Stimulated activated CD4-positive, alpha-beta T cell treated with anti-CD3 and anti-CD28 coated beads, Interleukin-12 subunit alpha, Interleukin-12 subunit beta, amount 100 ng/mL, for 24 hours (primary cell): ENCODE measurements at regions not wholly inside any gene's neighbourhood (a gene's known extent, or its start where the extent isn't known, plus 50 kb on each side); places are given as distances from the start of the nearest gene placed in this dataset.
"Not testable (repeated sequence)": the region's sequence is repeated elsewhere in the genome, so short reads cannot be mapped to it uniquely, and the experiment has no call there.

Experiments used
- DNase-seq, 2 experiments: peaks; one replicate each; pipeline ENCODE4 v3.0.0-alpha.2; 2020; ENCODE audit warnings: low read depth in 2 of 2

DNA sequence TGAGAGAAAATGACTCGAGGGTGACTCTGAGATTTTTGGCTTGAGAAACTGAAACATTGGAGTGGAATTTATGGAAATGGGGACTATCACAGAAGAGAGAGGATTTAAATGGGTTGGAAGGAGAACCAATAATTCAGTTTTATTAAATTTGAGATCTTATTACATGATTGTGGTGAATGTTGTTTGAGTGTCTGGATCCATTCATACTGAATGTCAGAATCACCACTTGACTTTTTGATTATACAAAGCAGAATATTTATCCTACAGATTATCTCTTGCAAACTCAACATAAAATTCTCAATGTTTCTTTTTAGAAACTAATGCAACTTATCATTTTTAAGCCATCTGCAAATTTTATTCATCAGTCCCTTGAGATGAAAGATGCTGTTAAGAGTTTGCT is 332.8 kb downstream of the CNTN3 start:
- no peak for DNase-seq

DNA sequence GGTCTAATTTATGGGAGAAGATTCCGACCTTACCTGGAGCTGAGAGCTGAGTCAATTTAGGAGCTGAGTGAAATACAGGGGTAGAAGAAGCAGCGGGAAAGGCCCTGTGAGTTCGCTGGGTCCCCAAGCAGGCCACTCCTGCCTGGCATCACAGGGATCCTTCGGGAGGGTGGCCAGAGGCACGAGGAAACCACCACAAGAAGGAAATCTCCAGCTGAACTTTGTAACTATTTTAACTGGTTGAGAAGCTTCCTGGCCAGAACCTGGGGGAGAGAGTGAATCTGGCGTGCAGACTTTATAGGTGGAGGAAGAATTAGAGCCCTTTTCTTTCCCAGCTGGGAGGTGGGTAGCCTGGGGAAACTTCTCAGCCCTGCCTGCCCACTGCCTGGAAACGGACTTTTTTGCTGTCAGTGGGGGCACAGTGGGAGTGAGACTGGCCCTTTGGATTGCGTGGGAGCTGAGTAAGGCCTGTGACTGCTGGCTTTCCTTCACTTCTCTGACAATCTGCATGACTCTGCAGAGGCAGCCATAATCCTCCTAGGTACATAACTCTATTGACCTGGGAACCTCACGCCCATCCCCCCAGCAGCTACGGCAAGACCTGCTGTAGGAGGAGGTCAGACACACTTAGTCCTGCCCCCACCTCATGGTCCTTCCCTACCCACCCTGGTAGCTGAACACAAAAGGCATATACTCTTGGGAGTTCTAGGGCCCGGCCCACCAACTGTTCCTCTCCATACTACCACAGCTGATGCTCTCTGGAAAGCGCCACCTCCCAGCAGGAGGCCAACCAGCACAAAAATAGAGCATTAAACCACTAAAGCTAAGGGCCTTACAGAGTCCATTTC is 340.7 kb downstream of the CNTN3 start:
- DNase-seq: no peak

DNA sequence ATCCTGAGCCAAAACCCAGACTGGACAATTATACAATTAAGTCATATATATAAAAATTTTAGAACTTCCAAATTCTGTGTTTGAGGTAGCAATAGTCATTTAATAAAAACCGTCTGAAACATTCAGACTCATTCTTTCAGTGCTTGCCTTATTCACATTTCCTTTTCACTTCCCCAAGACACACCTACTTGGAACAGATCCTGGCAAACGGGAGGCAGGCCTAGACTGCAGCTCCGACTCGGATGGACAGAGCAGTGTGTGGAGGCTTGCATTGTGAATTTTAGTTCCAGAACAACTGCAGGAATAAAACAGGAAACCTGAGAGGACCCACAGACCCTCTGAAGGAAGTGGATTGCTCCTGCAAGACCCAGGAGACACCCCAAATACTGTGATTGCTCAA is 341.4 kb downstream of the CNTN3 start:
- DNase-seq: no peak

DNA sequence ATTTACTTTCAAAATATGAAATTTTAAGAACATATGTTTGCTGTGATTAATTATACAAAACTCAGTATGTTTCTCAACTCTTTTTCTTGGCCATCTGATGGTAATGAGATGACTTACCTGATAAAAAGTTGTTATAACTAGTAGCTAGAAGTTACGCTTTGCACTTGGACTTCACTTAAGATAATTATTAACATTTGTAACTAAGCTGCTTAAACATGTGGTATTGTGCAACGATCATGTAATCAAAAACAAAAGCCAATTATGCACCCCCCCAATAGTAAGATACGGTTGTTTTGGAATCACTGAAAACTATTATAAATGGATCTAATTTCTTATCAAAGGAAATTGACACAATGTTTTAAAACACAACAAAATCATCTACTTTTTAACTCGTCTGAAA is 342.9 kb downstream of the CNTN3 start:
- DNase-seq: no peak

DNA sequence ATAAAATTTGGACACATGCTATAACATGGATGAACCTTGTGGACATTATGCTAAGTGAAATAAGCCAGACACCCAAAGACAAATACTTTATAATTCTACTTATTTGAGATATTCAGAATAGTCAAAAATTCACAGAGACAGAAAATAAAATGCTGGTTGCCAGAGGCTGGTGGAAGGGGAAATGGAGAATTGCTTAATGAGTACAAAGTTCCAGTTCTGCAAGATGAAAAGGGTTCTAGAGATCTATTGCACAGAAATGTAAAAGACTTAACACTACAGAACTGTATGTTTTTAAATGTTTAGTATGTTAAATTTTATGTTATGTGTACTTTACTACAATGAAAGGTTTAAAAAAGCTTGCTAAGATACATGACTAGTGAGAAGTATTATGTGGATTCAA is 344.8 kb downstream of the CNTN3 start:
- no peak for DNase-seq

DNA sequence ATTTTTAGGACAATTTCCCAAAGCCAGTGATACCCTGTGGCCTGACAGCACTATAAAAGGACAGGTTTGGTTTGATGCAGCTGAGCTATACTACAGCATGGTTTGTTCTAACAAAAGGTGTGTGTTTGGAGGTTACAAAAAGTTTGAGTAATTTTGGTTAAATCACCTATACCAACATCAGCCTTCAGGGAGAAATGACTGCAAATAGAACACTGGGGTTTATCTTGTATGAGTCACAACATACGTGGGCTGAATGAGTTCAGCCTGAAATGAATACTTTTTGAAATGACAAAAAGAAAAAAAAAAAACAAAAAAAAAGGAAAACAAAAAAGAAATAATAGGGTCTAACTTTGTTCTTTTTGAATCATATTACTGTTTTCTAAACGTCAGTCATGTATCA is 345.7 kb downstream of the CNTN3 start:
- no peak for DNase-seq

DNA sequence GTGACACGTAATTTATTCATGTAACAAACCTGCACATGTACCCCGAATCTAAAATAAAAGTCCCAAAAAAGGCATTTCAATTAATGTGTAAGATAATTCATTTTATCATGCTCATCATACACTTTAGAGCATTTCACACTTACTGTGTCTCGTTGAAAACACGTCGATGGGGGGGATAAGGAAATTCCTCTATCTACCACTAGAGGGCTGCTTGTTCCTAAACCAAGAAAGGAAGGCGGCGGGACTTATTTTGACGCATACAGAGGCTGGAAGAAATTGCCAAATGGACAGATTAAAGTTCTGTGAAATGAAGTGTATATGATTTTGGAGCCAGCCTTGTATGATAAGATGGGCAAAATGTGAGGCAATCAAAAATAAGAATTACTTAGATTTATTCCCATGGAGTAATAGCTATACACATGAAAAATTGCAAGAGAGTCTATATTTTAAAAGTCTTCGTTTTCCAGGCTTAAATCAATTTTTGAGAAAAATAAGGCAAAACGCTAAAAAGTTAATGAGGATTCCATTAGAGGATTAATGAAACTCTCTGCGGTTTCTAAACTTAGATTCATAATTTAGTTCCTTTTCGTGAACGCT is 346.8 kb downstream of the CNTN3 start:
- DNase-seq: peak in 1 of 2 experiments; percentile 2

DNA sequence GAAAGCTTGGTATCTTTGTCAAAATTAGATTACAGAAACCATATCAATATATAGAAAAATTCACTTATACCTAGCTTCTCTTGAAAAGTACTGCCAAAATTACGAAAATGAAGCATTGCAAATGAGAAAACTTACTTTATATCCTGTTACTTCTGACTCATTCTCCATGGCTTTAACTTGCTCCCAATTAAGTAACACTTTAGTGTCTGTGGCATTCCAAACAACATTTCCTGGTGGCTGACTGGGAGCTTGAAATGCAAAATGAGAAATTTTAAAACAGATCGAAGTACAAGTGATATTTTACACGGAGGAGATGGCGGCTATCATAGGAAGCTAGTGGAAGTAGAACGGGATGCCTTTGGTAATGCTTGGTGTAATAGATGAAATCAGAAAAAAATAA is 347.3 kb downstream of the CNTN3 start:
- no peak for DNase-seq

DNA sequence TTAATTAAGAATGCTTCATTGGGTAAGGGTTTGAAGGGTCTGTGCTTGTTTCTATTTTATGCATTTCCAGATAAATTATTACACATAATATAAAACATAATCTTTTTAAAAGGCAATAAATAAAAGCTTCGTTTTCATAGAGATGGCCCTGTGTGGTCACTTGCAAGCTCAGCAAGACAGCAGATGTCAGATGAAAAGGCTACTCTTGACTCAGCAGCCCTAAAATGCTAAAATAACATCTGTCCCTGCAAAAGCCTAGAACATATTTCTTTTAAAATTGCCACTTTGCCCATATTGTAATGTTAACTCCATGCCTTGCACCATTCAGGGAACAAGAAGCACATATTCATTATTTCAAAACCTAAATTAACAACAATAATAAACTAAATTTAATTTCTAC is 349.4 kb downstream of the CNTN3 start:
- DNase-seq: no peak

DNA sequence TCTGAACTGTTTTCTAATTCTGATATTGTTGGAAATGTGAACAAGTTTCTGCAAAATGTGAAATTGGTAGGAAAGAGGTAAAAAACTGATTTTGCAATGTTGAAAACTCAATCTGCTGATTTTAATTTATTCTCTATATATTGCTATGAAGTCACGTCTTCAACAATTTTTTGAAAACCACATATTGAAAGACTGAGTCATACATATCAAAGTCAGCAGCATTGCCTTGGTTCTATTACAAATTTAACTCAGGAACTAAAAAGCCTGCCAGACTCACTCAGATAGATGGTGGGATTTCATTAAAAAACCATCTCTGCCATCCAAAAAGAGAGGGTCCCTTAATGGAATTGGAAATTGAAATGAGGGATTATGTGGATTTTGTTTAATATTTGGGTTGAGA is 351.4 kb downstream of the CNTN3 start:
- no peak for DNase-seq

DNA sequence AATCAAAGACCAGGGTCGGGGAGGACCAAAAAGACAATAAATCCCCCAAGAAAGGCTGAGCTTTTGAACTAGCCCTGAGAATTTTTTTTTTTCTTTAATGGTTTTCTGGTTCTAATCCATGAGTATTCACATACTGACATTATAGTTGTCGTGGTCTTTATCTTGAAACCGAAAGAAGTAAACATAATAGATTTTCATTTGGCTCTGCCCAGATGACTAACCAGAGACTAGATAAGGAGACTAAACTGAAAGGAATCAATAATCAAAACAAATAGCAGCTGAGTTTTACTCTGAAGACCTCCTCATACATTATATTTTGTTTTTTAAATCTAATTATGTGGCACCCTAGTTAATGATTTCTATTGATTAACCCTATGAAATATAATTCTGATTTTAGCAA is 381.4 kb downstream of the CNTN3 start:
- no peak for DNase-seq

DNA sequence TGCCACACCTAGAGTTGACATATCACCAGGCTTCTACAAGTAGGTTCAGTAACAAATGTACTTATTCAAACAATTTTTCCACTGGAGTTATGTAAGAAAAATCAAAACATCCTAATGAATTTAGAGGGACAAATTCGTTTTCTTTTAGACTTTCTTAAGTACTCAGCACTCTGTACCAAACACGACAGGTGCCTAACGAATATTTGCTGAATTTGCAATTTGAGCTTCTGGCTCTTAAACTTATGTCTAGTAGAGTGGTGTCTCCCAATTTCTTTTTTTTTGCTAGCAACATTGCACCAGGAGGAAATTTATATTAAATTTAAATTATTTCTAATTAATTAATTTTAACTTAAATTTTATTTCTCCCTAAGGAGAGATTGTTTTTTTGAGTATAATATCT is 397.0 kb downstream of the CNTN3 start:
- no peak for DNase-seq

DNA sequence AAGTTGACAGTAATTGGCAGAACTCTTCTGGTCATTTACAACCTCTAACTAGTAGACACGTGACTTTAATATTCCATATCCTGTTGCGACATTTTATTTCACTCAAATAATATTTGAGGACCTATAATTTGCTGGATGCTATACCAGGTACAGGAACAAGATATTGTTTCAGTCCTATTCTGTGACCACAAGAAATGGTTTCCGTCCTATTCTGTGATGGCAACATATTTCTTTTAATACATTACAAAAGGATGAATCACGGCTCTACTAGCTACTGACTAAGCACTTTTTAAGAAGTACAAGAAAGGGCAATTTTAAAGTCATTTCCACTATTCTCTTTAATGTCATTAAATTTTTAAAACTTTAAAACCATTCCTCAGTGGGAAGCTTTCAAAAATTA is 400.2 kb downstream of the CNTN3 start:
- no peak for DNase-seq

DNA sequence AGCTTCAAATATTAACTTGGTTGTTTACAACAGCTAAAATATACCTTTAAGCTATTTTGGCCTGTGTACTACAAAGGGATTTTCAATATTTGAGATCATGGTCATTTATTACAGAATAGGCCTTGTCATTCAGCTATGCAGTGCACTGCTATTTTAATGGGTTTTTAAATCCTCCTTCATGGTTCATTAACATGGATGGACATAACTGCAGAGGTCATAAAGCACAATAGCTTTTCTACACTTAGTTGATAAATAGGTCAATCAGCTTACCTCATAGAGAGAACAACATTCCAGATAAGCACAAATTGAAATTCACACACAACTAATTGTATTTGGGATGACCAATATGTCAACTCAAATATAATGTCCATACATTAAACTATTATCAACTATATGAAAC is 403.7 kb downstream of the CNTN3 start:
- DNase-seq: no peak

DNA sequence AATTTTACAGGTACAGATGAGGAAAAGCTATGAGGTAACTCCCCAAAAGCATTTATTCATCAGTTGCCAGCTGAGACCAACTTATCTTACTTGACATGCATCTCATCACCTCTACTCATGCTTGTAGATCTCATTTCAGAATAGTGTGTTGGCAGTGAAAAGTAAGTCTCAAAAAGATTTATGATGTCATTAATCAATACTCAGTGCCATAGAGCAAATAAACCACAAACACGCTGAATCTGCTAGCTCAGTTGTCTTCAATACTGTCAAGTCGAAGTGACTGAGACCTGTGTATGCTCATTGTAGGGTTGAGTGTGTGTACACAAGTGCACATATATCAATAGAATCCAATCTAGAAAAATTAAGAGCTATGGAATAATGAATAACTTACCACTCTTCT is 413.5 kb downstream of the CNTN3 start:
- DNase-seq: no peak

DNA sequence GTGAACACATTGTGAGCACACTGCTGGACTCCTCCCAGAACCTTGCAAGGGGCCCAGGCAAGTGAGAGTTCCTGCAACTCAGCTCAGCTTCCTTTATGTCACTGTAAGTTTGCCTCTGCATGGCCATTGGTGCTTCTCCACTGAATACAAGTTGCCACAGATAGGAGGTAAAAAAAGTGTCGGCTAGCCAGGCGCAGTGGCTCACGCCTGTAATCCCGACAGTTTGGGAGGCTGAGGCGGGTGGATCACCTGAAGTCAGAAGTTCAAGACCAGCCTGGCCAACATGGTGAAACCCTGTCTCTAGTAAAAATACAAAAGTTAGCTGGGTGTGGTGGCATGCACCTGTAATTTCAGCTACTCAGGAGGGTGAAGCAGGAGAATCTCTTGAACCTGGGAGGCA is 435.8 kb downstream of the CNTN3 start:
- DNase-seq: not testable (repeated sequence)

DNA sequence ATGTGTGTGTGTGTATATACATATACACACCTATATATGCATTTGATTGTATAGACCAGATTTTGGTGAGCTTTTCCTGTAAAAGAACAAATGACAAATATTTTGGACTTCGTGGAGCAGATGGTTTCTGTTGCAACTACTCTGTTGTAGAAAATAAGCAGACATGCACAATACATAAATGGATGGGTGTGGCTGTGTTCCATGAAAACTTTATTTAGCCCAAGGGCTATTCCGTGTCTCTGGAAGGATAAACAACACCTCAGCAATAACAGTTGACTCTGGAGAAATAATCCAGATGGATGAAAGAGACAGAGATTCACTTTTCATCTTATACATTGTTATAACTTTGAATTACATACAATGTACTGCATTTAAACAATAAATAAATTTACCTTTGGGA is 441.4 kb downstream of the CNTN3 start:
- no peak for DNase-seq

DNA sequence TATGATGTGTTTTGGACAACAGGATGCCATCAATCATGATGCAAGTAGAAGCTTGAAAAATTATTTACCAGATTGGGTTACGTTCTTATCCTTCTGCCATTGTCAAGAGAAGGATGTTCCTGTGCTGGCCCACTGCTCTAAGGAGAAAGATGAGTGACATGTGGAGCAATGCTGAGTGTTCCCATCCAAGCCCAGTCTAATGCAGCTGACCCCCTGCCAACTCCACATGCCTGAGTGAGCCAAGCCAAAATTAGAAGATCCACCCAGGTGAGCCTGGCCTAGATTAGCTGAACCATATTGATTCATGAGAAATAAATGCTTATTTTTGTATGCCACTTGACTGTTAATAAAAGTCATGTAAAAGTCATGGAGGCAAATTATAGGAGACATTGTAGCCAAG is 446.5 kb downstream of the CNTN3 start:
- DNase-seq: no peak

DNA sequence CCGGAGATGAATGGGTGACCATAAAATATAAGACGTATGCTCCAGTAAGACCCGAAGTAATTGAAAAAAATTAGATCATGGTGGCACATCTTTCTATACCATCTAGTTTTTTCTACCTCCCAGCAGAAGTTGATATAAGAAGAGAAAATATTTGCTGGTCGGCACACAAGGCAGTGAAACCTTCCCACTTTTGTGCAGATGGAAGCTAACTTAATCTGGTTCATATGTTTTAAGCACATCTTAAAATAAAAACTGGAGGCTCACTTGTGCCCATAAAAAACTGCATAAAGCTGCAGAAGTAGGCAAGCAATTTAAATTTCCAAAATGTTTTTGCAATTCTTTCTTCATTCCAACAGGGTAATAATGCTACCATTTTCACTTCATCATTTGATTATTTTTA is 449.2 kb downstream of the CNTN3 start:
- DNase-seq: no peak

DNA sequence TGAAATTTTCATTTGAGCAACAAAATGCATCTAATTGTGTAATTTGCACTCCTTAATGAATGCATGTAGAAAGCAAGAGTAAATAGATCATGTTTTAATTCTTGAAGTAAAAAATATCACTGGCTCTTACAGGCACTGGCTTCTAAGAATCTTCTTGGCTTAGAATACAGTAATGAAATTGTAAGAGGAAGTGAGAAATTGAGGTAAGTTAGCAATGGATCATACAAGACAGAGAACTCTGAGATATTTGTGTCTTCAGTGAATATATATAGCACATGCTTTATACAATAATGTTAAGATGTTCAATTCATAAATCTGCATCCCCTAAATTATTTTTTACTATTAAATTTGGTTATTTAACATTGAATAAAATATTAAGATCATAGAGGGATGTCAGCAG is 465.0 kb downstream of the CNTN3 start:
- DNase-seq: no peak

DNA sequence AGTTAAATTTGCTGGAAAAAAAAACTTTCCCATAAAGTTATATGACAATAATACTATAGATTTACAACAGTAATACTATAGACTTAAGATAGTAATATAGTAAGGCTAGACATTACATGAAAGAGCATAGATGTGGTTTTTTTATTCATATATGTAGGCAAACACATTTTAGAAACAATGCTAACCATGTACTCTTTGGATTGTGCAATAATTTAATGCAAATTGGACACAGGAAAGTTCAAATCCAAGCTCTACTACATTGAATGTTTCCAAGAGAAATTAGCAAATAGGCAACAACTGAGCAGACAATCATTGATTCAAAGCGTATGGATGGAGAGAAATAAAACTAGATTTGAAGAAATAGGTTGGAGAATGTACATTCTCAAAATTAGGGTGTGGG is 469.2 kb downstream of the CNTN3 start:
- no peak for DNase-seq

DNA sequence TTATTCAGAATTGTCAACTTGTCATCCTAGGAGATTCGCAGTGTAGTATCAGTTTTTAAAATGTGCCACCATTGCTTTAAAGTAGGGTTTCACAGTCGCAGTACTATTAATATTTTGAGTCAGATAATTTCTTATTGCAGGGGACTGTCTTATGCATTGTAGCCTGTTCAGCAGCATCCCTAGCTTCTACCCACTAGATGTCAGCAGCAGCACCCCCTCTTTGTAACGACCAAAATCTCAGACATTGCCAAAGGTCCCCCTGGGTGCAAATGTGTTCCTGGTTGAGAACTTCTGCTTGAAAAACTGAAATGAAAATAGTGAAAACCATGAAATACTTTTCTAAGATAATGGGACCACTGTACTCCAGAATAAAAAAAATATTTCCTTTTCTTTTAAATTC is 474.8 kb downstream of the CNTN3 start:
- no peak for DNase-seq

DNA sequence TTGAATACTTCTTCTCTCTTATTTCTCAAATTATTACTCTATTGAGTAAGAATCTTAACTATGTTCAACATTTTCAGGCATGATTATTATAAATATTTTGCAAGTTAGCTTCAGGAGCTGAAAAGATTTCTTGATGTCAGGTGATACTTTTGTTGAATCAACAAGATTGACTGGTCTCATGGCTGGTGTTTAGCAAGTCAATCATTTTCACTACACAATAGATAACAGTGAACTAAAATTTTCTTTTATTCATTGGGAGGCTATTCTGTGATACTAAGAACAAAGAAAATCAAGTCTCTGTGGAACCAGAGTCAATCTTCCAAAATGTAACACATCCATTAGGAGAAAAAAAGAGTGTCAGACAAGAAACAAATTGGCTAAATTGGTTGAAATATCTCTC is 476.7 kb downstream of the CNTN3 start:
- no peak for DNase-seq

DNA sequence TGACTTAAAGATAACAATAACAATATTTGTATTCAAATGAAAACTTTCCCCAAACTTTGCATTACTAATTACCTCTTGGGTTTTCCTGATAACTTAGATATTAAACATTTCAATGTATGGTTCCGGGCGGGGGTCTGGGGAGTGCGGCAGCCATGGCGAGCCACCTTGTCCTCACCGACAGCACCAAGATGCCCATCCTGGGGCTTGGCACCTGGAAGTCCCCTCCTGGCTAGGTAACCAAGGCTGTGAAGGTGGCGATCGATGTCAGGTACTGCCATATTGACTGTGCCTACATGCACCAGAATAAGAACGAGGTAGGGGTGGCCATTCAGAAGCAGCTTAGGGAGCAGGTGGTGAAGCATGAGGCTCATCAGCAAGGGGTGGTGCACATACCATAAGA is 478.7 kb downstream of the CNTN3 start:
- no peak for DNase-seq
